ENCODE measurements at regions not wholly inside any gene's neighbourhood (a gene's known extent, or its start where the extent isn't known, plus 50 kb on each side); places are given as distances from the start of the nearest gene placed in this dataset.

DNA sequence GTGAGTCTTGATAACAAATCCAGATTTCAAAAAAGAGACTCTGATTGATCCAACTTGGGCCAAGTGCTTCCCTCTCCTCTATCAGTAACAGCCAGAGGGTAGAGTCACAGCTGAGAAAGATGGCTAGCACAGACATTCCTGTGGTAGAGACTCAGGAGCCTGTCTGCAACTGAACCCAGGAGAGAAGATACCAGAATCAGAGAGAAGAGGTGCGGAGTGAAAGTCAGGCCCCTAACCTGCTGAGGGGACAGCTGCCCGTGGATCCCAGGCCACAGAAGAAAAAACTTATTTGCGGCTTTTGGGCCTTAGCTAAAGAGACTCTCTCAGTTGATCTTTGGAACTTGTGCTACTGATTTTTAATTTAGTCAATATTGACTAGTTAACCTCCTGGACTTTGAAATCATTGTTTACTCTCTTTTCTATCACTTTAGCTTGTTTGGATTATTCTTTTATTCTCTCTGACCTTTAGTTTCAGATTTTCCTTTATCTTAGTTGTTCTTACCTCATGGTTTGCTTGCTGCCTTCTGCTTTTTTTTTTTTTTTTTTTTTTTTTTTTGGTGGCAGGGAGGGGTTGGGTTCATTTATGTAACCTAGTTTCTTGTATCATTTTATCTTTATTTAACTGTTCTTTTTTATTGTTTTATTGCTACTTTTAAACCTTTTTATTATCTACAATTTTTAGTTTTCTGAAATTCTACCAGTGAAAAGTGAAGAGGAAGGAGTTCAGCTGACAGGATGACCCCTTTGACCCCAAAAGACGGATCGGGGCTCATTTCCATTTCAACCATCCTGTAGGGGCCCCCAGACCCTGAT, 154.9 kb upstream of the KRR1 start (continued):
- TF ChIP-seq, protein P1, sequence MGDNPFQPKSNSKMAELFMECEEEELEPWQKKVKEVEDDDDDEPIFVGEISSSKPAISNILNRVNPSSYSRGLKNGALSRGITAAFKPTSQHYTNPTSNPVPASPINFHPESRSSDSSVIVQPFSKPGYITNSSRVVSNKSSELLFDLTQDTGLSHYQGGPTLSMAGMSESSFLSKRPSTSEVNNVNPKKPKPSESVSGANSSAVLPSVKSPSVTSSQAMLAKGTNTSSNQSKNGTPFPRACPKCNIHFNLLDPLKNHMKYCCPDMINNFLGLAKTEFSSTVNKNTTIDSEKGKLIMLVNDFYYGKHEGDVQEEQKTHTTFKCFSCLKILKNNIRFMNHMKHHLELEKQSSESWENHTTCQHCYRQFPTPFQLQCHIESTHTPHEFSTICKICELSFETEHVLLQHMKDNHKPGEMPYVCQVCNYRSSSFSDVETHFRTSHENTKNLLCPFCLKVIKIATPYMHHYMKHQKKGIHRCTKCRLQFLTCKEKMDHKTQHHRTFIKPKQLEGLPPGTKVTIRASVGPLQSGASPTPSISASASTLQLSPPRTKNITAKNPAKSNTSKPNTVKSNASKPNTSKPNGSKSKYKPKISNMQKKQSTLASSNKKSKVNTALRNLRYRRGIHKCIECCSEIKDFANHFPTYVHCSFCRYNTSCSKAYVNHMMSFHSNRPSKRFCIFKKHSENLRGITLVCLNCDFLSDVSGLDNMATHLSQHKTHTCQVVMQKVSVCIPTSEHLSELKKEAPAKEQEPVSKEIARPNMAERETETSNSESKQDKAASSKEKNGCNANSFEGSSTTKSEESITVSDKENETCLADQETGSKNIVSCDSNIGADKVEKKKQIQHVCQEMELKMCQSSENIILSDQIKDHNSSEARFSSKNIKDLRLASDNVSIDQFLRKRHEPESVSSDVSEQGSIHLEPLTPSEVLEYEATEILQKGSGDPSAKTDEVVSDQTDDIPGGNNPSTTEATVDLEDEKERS (CRISPR knock-in tag; IDR thresholded peaks at IDR 0.05), result no peak
- TF ChIP-seq KDM4B (CRISPR knock-in tag; IDR thresholded peaks at IDR 0.05) (no peak), PRPF4 (IDR thresholded peaks at IDR 0.05; ENCODE audit: low read depth, low read length, poor library complexity, severe bottlenecking) (no peak), HNRNPK (IDR thresholded peaks at IDR 0.05; ENCODE audit: low read depth, low read length, poor library complexity, severe bottlenecking) (no peak), ZBTB20 (CRISPR knock-in tag; IDR thresholded peaks at IDR 0.05; ENCODE audit: borderline replicate concordance, low read depth) (peak; percentile 63; the same call in 1 of the 2 replicates), ADNP (CRISPR knock-in tag; IDR thresholded peaks at IDR 0.05) (no peak), CCAR2 (optimal IDR thresholded peaks at IDR 0.05; ENCODE audit: low read depth, low read length) (no peak), ZNF891 (CRISPR knock-in tag; IDR thresholded peaks at IDR 0.05) (no peak), GATAD2A (CRISPR knock-in tag; IDR thresholded peaks at IDR 0.05) (peak; percentile 95), TGIF2 (CRISPR knock-in tag; IDR thresholded peaks at IDR 0.05) (no peak), BRD4 (CRISPR knock-in tag; IDR thresholded peaks at IDR 0.05) (no peak), ZMYM3 (CRISPR knock-in tag; IDR thresholded peaks at IDR 0.05) (0 out of 2 replicates have a peak, but pooled peaks have one; percentile 28)
- TF ChIP-seq, protein P2, sequence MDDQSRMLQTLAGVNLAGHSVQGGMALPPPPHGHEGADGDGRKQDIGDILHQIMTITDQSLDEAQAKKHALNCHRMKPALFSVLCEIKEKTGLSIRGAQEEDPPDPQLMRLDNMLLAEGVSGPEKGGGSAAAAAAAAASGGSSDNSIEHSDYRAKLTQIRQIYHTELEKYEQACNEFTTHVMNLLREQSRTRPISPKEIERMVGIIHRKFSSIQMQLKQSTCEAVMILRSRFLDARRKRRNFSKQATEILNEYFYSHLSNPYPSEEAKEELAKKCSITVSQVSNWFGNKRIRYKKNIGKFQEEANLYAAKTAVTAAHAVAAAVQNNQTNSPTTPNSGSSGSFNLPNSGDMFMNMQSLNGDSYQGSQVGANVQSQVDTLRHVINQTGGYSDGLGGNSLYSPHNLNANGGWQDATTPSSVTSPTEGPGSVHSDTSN (CRISPR knock-in tag; IDR thresholded peaks at IDR 0.05; ENCODE audit: borderline replicate concordance), result no peak
- TF ChIP-seq, protein P3, sequence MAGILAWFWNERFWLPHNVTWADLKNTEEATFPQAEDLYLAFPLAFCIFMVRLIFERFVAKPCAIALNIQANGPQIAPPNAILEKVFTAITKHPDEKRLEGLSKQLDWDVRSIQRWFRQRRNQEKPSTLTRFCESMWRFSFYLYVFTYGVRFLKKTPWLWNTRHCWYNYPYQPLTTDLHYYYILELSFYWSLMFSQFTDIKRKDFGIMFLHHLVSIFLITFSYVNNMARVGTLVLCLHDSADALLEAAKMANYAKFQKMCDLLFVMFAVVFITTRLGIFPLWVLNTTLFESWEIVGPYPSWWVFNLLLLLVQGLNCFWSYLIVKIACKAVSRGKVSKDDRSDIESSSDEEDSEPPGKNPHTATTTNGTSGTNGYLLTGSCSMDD (CRISPR knock-in tag; IDR thresholded peaks at IDR 0.05), result no peak
- TF ChIP-seq, protein P4, sequence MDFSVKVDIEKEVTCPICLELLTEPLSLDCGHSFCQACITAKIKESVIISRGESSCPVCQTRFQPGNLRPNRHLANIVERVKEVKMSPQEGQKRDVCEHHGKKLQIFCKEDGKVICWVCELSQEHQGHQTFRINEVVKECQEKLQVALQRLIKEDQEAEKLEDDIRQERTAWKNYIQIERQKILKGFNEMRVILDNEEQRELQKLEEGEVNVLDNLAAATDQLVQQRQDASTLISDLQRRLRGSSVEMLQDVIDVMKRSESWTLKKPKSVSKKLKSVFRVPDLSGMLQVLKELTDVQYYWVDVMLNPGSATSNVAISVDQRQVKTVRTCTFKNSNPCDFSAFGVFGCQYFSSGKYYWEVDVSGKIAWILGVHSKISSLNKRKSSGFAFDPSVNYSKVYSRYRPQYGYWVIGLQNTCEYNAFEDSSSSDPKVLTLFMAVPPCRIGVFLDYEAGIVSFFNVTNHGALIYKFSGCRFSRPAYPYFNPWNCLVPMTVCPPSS (IDR thresholded peaks at IDR 0.05), result no peak
- TF ChIP-seq, protein P5, sequence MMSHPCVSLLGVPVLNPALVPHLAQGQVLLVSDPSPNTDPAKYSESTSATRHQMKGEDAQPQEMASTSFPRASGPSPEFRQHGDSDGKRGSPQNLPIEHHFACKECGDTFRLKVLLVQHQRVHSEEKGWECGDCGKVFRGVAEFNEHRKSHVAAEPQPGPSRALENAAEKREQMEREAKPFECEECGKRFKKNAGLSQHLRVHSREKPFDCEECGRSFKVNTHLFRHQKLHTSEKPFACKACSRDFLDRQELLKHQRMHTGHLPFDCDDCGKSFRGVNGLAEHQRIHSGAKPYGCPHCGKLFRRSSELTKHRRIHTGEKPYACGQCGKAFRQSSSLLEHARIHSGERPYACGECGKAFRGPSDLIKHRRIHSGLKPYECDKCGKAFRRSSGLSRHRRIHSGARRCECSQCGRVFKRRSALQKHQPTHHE (CRISPR knock-in tag; IDR thresholded peaks at IDR 0.05; ENCODE audit: borderline replicate concordance), result no peak
- TF ChIP-seq, protein P6, sequence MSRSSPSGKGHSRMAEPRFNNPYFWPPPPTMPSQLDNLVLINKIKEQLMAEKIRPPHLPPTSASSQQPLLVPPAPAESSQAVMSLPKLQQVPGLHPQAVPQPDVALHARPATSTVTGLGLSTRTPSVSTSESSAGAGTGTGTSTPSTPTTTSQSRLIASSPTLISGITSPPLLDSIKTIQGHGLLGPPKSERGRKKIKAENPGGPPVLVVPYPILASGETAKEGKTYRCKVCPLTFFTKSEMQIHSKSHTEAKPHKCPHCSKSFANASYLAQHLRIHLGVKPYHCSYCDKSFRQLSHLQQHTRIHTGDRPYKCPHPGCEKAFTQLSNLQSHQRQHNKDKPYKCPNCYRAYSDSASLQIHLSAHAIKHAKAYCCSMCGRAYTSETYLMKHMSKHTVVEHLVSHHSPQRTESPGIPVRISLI (CRISPR knock-in tag; IDR thresholded peaks at IDR 0.05; ENCODE audit: borderline replicate concordance), result peak; percentile 97
- TF ChIP-seq, protein P7, sequence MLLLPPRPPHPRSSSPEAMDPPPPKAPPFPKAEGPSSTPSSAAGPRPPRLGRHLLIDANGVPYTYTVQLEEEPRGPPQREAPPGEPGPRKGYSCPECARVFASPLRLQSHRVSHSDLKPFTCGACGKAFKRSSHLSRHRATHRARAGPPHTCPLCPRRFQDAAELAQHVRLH (CRISPR knock-in tag; IDR thresholded peaks at IDR 0.05; ENCODE audit: borderline replicate concordance, low read depth), result no peak
- TF ChIP-seq, protein P8, sequence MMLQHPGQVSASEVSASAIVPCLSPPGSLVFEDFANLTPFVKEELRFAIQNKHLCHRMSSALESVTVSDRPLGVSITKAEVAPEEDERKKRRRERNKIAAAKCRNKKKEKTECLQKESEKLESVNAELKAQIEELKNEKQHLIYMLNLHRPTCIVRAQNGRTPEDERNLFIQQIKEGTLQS (CRISPR knock-in tag; IDR thresholded peaks at IDR 0.05), result no peak
